ENCODE measurements at regions not wholly inside any gene's neighbourhood (a gene's known extent, or its start where the extent isn't known, plus 50 kb on each side); places are given as distances from the start of the nearest gene placed in this dataset.

DNA sequence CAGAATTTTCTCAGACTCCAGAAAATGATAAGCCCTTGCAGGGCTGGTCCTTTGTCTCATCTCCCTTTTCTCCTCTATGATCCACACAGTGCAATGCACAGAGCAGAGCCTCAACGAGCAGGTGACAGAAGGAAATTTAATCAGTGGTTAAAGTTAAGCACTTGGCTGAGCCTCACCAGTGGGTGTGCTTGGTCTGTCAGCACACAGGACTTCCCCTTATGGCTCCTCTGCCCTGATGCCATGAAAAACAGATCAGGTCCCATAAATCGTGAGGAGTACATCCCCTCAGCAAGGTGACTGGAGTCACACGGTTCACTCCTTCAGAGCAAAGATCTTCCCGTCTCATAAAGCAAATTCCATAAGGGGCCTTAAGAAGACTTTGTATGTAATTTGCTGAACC lies 818.2 kb downstream of the UQCRFS1 start:
- TF ChIP-seq, protein P1, sequence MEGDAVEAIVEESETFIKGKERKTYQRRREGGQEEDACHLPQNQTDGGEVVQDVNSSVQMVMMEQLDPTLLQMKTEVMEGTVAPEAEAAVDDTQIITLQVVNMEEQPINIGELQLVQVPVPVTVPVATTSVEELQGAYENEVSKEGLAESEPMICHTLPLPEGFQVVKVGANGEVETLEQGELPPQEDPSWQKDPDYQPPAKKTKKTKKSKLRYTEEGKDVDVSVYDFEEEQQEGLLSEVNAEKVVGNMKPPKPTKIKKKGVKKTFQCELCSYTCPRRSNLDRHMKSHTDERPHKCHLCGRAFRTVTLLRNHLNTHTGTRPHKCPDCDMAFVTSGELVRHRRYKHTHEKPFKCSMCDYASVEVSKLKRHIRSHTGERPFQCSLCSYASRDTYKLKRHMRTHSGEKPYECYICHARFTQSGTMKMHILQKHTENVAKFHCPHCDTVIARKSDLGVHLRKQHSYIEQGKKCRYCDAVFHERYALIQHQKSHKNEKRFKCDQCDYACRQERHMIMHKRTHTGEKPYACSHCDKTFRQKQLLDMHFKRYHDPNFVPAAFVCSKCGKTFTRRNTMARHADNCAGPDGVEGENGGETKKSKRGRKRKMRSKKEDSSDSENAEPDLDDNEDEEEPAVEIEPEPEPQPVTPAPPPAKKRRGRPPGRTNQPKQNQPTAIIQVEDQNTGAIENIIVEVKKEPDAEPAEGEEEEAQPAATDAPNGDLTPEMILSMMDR (IDR thresholded peaks at IDR 0.05): no peak
- TF ChIP-seq POLR2A (IDR thresholded peaks at IDR 0.05): no peak
